Upper lobe of left lung (tissue), 4 donors: ENCODE measurements at regions not wholly inside any gene's neighbourhood (a gene's known extent, or its start where the extent isn't known, plus 50 kb on each side); places are given as distances from the start of the nearest gene placed in this dataset.

ENCODE experiments used
- CTCF ChIP-seq, 6 experiments: fragments of 450-650 bp in 4 of 6; fragments of 200-600 bp in 2 of 6; sonication (generic) in 2 of 6; IDR thresholded peaks; one replicate each; pipeline ENCODE4 v1.5.1; 2016 to 2019; ENCODE audit warnings: antibody characterized with exemption in 6 of 6
- EP300 ChIP-seq, 4 donors: sonication (generic); formaldehyde crosslinking; IDR thresholded peaks; one replicate each; pipeline ENCODE4 v1.5.1; 2017; ENCODE audit warnings: antibody characterized with exemption in 4 of 4, control low read depth in 2 of 4
- POLR2A ChIP-seq, 4 donors: fragments of 450-650 bp; IDR thresholded peaks; one replicate each; pipeline ENCODE4 v1.5.1; 2016 to 2017; ENCODE audit warnings: antibody characterized with exemption in 4 of 4, mild to moderate bottlenecking in 2 of 4

DNA sequence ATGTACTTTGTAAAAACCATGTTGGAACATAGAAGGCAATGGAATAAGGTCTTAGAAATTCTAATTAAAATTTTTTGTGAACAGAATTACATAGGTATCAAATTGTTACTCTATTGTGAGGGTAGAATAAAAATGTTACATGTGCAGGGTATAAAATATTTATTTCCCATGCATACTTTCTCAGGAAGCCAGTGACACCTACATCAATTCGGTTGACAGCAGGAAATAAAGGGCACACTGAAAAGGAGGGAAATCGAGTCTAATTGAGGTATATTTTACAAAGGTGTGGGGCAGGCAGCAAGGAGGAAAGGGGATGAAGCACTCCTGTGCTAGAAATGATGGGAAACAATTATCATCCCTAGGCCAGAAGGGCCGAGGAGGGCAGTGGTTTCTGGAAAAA is 244.9 kb downstream of the C7orf25 start:
- TF ChIP-seq CTCF (IDR thresholded peaks at IDR 0.05) (no peak), POLR2A (IDR thresholded peaks at IDR 0.05) (no peak), EP300 (IDR thresholded peaks at IDR 0.05) (no peak)
